K562 (cell line): ENCODE measurements at regions not wholly inside any gene's neighbourhood (a gene's known extent, or its start where the extent isn't known, plus 50 kb on each side); places are given as distances from the start of the nearest gene placed in this dataset.
A peak's percentile ranks its signal among the peaks of the same experiment; 100 is the strongest.

ENCODE experiments used
- CCNT2 ChIP-seq: IDR thresholded peaks from 2 replicates; pipeline ENCODE4 v1.6.1; 2011; ENCODE audit warnings: borderline replicate concordance, low read depth, mild to moderate bottlenecking, moderate library complexity, mixed read lengths, low read length; ENCODE audit not compliant: insufficient read length; ENCODE audit errors: extremely low read depth
- DNMT1 ChIP-seq: fragments of 450-650 bp; IDR thresholded peaks from 2 replicates; pipeline ENCODE4 v1.6.1; 2016; ENCODE audit warnings: antibody characterized with exemption, mild to moderate bottlenecking
- HNRNPH1 ChIP-seq: fragments of 200-400 bp; formaldehyde crosslinking; optimal IDR thresholded peaks from 2 replicates; pipeline ENCODE3; 2017; ENCODE audit warnings: low read depth, mild to moderate bottlenecking, low read length, moderate library complexity
- MECOM ChIP-seq: fragments of 250-450 bp; sonication (Bioruptor Pico); IDR thresholded peaks from 2 replicates; pipeline ENCODE4 v1.8.0; 2022; ENCODE audit warnings: inconsistent platforms
- PKNOX1 ChIP-seq: fragments of 450-650 bp; IDR thresholded peaks from 2 replicates; pipeline ENCODE4 v1.6.1; 2016
- RAD51 ChIP-seq: fragments of 450-650 bp; IDR thresholded peaks from 2 replicates; pipeline ENCODE4 v1.7.1; 2016; ENCODE audit warnings: low read depth, mild to moderate bottlenecking, borderline replicate concordance
- SMARCA4 ChIP-seq: fragments of 450-650 bp; IDR thresholded peaks from 2 replicates; pipeline ENCODE4 v1.6.1; 2016
- TFE3 ChIP-seq: fragments of 450-650 bp; formaldehyde crosslinking; IDR thresholded peaks from 2 replicates; pipeline ENCODE4 v1.4.0; 2020; ENCODE audit warnings: mild to moderate bottlenecking, mixed read lengths
- TOE1 ChIP-seq, 2 experiments: fragments of 450-650 bp in 1 of 2; sonication (generic) in 1 of 2; formaldehyde crosslinking in 1 of 2; IDR thresholded peaks; 2 replicates each; pipeline versions ENCODE4 v1.7.1 to v1.8.0; 2016 to 2022; ENCODE audit warnings: borderline replicate concordance in 2 of 2, mild to moderate bottlenecking in 2 of 2, antibody characterized with exemption in 1 of 2, inconsistent platforms in 1 of 2, low read depth in 1 of 2, missing genetic modification reagents in 1 of 2, moderate library complexity in 1 of 2
- ZNF143 ChIP-seq: sonication (generic); formaldehyde crosslinking; IDR thresholded peaks from 2 replicates; pipeline ENCODE4 v1.9.0; 2022; ENCODE audit warnings: mild to moderate bottlenecking, missing genetic modification reagents
- ZNF408 ChIP-seq: fragments of 250-450 bp; sonication (Bioruptor Pico); IDR thresholded peaks from 2 replicates; pipeline ENCODE4 v1.4.0; 2020; ENCODE audit warnings: low read depth, mild to moderate bottlenecking, moderate library complexity
- ZNF584 ChIP-seq: fragments of 200-800 bp; sonication (Bioruptor generic); IDR thresholded peaks from 2 replicates; pipeline ENCODE4 v1.6.1; 2016; ENCODE audit warnings: low read depth, mild to moderate bottlenecking, missing genetic modification characterization, missing compliant biosample characterization
- ZNF707 ChIP-seq: fragments of 250-450 bp; sonication (Bioruptor Pico); conservative IDR thresholded peaks from 2 replicates; pipeline ENCODE4 v1.8.0; 2022; ENCODE audit warnings: inconsistent platforms, mild to moderate bottlenecking, moderate library complexity

- TF ChIP-seq ZNF707 (CRISPR knock-in tag) = no peak
- TF ChIP-seq SMARCA4 = no peak
- peak; percentile 82 for TF ChIP-seq TOE1 (IDR thresholded peaks at IDR 0.05; ENCODE audit: borderline replicate concordance)
- no peak for TF ChIP-seq TOE1 (CRISPR knock-in tag; IDR thresholded peaks at IDR 0.05; ENCODE audit: borderline replicate concordance, low read depth)
- TF ChIP-seq ZNF584 (CRISPR knock-in tag) = no peak
- TF ChIP-seq MECOM (CRISPR knock-in tag) = no peak
- peak; percentile 72 for TF ChIP-seq RAD51
- peak; percentile 86 for TF ChIP-seq TFE3 (CRISPR knock-in tag)
- TF ChIP-seq PKNOX1 = no peak
- TF ChIP-seq HNRNPH1 = no peak
- no peak for TF ChIP-seq ZNF408 (CRISPR knock-in tag)
- TF ChIP-seq CCNT2 = no peak
- no peak for TF ChIP-seq ZNF143
- no peak for TF ChIP-seq DNMT1
These were observed 634.0 kb downstream of the UQCRFS1 start (continued) for GRCh38 chr19:28578786-28579505.
